Fibroblast of mammary gland (primary cell): ENCODE measurements at regions not wholly inside any gene's neighbourhood (a gene's known extent, or its start where the extent isn't known, plus 50 kb on each side); places are given as distances from the start of the nearest gene placed in this dataset.

ENCODE experiments used
- DNase-seq: peaks from one replicate; pipeline ENCODE4 v3.0.0-alpha.2; 2010; ENCODE audit warnings: low read depth
- H3K4me3 ChIP-seq: 2 replicates; pipeline ENCODE4 v1.5.1; 2011; ENCODE audit warnings: low read depth, mild to moderate bottlenecking, low read length, moderate library complexity; ENCODE audit not compliant: control insufficient read depth
- CTCF ChIP-seq: conservative IDR thresholded peaks from 2 replicates; pipeline ENCODE4 v1.5.1; 2011; ENCODE audit warnings: low read depth, low read length, inconsistent platforms; ENCODE audit not compliant: control insufficient read depth, insufficient read depth

DNA sequence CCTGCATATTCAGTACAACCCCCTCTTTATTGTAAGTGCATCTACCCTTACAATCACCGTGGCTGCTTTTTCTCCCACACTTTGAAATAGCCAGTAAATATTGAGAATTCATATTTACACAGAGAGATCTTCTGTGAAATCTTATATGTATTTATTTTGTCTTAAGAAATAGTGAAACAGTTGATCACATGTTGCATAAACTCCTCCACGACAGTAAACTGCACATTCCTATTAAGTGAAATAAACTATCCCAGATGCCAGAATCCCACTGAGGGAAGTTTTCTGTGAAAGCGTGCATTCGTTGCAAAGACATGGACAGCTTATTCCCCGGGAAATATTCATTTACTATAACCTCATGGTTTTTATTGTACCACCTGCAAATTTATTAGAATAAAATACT is 796.0 kb downstream of the ROBO2 start:
- no peak for TF ChIP-seq CTCF
- no peak overlapping the region for H3K4me3 ChIP-seq
- no peak for DNase-seq

DNA sequence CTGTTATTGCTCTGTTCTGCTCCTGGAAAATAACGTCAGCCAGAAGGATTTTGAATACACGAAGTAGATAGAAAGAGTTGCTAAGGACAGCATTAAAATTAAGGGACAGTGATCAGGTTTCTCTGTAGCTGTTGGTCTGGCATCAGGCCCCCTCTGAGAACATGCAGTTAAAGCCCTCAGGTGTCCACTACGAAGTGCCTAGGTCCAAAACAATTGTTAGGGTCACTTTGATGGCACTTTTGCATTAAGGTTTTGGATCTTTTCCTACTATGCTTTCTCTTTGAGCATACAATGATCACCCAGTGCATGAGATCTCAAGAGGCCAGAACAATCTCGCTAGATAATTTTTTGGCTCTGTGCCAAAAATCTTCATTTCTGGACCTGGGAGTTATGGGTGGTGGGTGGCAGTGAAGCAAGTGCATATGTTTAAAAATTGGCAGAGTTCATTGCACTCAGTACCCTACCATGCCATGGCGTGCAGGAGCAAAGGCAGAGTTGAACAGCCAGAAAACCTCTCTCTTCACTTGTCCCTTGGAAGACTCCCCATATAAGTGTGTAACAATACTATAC is 797.6 kb downstream of the ROBO2 start:
- TF ChIP-seq CTCF: no peak
- H3K4me3 ChIP-seq: no peak overlapping the region
- DNase-seq: no peak

- no peak overlapping the region for H3K4me3 ChIP-seq
- no peak for TF ChIP-seq CTCF
- DNase-seq: no peak
Observed at GRCh38 chr3:77859156-77859555, 819.3 kb downstream of the ROBO2 start.

GRCh38 chr3:77868725-77869124 is 828.8 kb downstream of the ROBO2 start:
- no peak for DNase-seq
- no peak overlapping the region for H3K4me3 ChIP-seq
- no peak for TF ChIP-seq CTCF

DNA sequence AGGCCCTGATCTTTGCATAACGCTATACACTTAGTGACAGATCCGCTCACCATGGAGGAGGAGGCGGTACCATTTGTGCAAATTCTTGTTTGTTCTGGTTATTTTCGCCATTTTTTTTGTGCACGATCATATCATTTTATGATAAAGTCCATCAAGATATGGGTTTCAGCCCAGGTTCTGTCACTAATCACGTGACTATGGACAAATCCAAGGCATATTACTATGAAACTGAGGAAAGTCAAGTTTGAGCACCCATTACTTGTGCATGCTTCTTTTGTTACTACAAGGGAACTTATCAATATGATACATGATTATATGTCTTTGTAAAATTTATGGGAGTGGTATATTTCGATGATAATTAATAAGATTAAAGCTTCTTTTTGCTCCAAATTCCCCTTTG is 829.5 kb downstream of the ROBO2 start:
- no peak for DNase-seq
- no peak for TF ChIP-seq CTCF
- H3K4me3 ChIP-seq: no peak overlapping the region

GRCh38 chr3:77871436-77871835 is 831.5 kb downstream of the ROBO2 start:
- TF ChIP-seq CTCF: no peak
- no peak overlapping the region for H3K4me3 ChIP-seq
- DNase-seq: no peak

GRCh38 chr3:77873598-77873997 is 833.7 kb downstream of the ROBO2 start:
- no peak overlapping the region for H3K4me3 ChIP-seq
- no peak for TF ChIP-seq CTCF
- DNase-seq: no peak
